ENCODE measurements at regions not wholly inside any gene's neighbourhood (a gene's known extent, or its start where the extent isn't known, plus 50 kb on each side); places are given as distances from the start of the nearest gene placed in this dataset.

DNA sequence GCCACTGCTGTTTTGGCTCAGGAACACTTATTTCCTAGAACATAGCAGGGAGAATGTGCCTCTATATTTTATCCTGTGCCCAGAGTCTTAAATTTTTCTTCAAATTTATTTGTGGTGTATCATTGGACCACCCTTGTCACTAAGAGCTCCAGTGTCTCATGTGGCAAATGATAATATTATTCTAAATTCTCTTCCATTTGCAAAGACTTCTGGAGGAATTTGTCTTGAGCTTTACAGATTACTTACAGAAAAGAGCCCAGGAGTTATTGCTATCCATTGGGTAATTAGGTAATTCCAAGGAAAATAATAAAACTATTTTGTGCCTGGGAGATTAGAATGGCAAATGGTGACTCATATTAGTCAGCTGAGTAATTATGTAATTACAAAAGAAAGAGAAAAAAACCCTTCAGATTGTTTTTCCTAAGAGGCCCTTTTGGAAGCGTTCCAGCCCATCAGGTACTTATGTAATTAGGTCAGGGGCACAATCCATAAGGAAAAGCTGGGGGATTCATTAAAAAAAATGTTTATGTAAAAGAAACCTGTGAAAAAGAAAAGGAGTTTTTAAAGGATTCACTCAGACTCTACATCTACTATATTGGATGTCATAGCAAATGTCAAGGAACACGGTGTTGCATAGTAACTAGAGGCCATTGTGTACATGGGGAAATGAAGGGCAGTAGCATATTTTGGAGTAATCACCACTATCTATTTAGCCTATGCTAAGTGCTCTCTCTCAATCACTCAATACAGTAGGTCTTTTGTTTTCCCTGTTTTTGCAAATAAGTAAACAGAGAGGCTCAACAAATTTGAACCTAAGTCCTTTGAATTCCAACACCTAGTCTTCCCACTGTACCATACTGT lies 380.9 kb upstream of the RARB start:
- Histone ChIP-seq H3K4me3 (ENCODE audit: low read length) (no peak overlapping the region), H3K27me3 (ENCODE audit: control insufficient read depth, insufficient read depth, low read length, poor library complexity, severe bottlenecking) (no peaks in the 10 kb centered on the region), H3K9ac (ENCODE audit: extremely low read depth, low read length, poor library complexity, severe bottlenecking) (no peak overlapping the region), H3K4me1 (ENCODE audit: control insufficient read depth, insufficient read depth, low read length) (no peaks in the 10 kb centered on the region), H3K27ac (ENCODE audit: low read depth, low read length) (no peak overlapping the region), H3K9me3 (ENCODE audit: control insufficient read depth, low read length) (peaks cover 9% of the 10 kb centered on the region), H3K36me3 (ENCODE audit: control insufficient read depth, insufficient read depth, low read length) (no peaks in the 10 kb centered on the region)
- Mint-ChIP-seq H3K36me3 (ENCODE audit: low read depth) (peaks cover 1% of the 10 kb centered on the region), H3K27me3 (ENCODE audit: insufficient read depth) (no peaks in the 10 kb centered on the region), H3K27ac (no peak overlapping the region), H3K9me3 (peaks cover 9% of the 10 kb centered on the region), H3K4me1 (peaks cover 6% of the 10 kb centered on the region), H3K4me3 (no peak overlapping the region)
- TF ChIP-seq, protein P1, sequence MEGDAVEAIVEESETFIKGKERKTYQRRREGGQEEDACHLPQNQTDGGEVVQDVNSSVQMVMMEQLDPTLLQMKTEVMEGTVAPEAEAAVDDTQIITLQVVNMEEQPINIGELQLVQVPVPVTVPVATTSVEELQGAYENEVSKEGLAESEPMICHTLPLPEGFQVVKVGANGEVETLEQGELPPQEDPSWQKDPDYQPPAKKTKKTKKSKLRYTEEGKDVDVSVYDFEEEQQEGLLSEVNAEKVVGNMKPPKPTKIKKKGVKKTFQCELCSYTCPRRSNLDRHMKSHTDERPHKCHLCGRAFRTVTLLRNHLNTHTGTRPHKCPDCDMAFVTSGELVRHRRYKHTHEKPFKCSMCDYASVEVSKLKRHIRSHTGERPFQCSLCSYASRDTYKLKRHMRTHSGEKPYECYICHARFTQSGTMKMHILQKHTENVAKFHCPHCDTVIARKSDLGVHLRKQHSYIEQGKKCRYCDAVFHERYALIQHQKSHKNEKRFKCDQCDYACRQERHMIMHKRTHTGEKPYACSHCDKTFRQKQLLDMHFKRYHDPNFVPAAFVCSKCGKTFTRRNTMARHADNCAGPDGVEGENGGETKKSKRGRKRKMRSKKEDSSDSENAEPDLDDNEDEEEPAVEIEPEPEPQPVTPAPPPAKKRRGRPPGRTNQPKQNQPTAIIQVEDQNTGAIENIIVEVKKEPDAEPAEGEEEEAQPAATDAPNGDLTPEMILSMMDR (conservative IDR thresholded peaks at IDR 0.05) = no peak
- DNase-seq = no peak
- 97 to 100% methylated on average over 1 of the region's 2 CpGs for WGBS, 2 experiments (ENCODE audit: insufficient coverage in 1 of 2, insufficient read length in 1 of 2)

DNA sequence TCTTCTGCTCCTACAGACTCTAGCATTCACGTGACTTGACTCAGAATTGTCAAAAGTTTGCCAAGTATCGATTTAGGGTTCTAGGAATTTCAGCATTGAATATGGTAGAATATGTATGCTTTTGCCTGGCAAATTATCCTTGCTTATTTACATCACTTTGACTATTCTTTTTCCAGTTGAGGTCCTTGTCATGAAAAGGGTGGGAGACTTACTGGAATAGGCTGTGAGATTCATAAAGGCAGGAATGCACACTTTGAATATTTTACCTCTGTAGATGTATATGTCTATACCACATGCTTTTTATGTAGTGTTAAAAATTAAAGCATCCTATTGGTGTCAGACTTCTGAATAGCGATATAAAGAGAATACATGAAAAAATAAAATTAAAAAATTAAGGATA lies 378.8 kb upstream of the RARB start:
- Histone ChIP-seq H3K9ac (ENCODE audit: extremely low read depth, low read length, poor library complexity, severe bottlenecking) (no peak overlapping the region), H3K4me3 (ENCODE audit: low read length) (no peak overlapping the region), H3K27ac (ENCODE audit: low read depth, low read length) (no peak overlapping the region), H3K4me1 (ENCODE audit: control insufficient read depth, insufficient read depth, low read length) (no peaks in the 10 kb centered on the region), H3K27me3 (ENCODE audit: control insufficient read depth, insufficient read depth, low read length, poor library complexity, severe bottlenecking) (no peaks in the 10 kb centered on the region), H3K36me3 (ENCODE audit: control insufficient read depth, insufficient read depth, low read length) (no peaks in the 10 kb centered on the region), H3K9me3 (ENCODE audit: control insufficient read depth, low read length) (peaks cover 9% of the 10 kb centered on the region)
- Mint-ChIP-seq H3K27ac (no peak overlapping the region), H3K4me3 (no peak overlapping the region), H3K9me3 (peaks cover 9% of the 10 kb centered on the region), H3K36me3 (ENCODE audit: low read depth) (peaks cover 1% of the 10 kb centered on the region), H3K4me1 (peaks cover 6% of the 10 kb centered on the region), H3K27me3 (ENCODE audit: insufficient read depth) (no peaks in the 10 kb centered on the region)
- TF ChIP-seq, protein P1 (conservative IDR thresholded peaks at IDR 0.05) = no peak
- no peak for DNase-seq
- WGBS, 2 experiments (ENCODE audit: insufficient coverage in 1 of 2, insufficient read length in 1 of 2) = 95% methylated on average over 2 of the region's 3 CpGs; no CpG with 5 or more reads in 1 of the 2 experiments

DNA sequence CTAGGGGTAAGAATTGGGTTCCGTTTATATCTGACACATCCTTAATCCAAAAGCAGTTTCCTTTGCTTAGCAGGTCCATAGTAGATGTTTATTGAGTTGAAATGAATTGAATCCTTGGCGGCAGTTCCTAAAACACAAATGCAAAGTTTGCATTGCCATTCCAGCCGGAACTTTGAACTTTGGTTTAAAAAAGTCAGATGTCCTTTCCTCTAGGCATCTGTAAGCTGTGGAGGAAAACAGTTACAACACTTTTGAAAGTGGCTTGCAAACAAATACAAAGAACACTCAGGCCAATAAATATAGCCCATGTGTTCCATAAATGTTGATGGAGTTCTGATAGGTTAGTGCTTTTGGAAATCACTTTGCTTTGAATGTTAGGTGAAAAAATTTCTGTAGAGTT lies 374.7 kb upstream of the RARB start:
- Mint-ChIP-seq H3K4me1 (no peaks in the 10 kb centered on the region), H3K4me3 (no peak overlapping the region), H3K27me3 (ENCODE audit: insufficient read depth) (no peaks in the 10 kb centered on the region), H3K27ac (no peak overlapping the region), H3K9me3 (peaks cover 2% of the 10 kb centered on the region), H3K36me3 (ENCODE audit: low read depth) (peaks cover 1% of the 10 kb centered on the region)
- Histone ChIP-seq H3K9ac (ENCODE audit: extremely low read depth, low read length, poor library complexity, severe bottlenecking) (no peak overlapping the region), H3K9me3 (ENCODE audit: control insufficient read depth, low read length) (no peaks in the 10 kb centered on the region), H3K36me3 (ENCODE audit: control insufficient read depth, insufficient read depth, low read length) (no peaks in the 10 kb centered on the region), H3K27ac (ENCODE audit: low read depth, low read length) (no peak overlapping the region), H3K4me3 (ENCODE audit: low read length) (no peak overlapping the region), H3K27me3 (ENCODE audit: control insufficient read depth, insufficient read depth, low read length, poor library complexity, severe bottlenecking) (no peaks in the 10 kb centered on the region), H3K4me1 (ENCODE audit: control insufficient read depth, insufficient read depth, low read length) (no peaks in the 10 kb centered on the region)
- TF ChIP-seq, protein P1 (conservative IDR thresholded peaks at IDR 0.05) = no peak
- WGBS, 2 experiments (ENCODE audit: insufficient coverage in 1 of 2, insufficient read length in 1 of 2) = 98 to 100% methylated on average over 2 to 3 of the region's 3 CpGs
- DNase-seq = no peak

Measured in endodermal cell (in vitro differentiated cells).